Body of pancreas (tissue), 4 donors: ENCODE measurements at regions not wholly inside any gene's neighbourhood (a gene's known extent, or its start where the extent isn't known, plus 50 kb on each side); places are given as distances from the start of the nearest gene placed in this dataset.

Source experiments
- ATAC-seq: fragments of 150-250 bp; one replicate; pipeline ENCODE4 v1.9.1; 2016
- DNase-seq, 4 donors: peaks; one replicate each; pipeline ENCODE4 v3.0.0-alpha.2; 2019
- H3K27ac ChIP-seq, 4 donors: fragments of 200-600 bp; sonication (generic); 1 replicate in 3 of 4; 2 replicates in 1 of 4; pipeline versions ENCODE4 v1.5.1 to v1.6.1; 2016 to 2019; ENCODE audit warnings: mild to moderate bottlenecking in 1 of 4, mixed read lengths in 1 of 4, moderate library complexity in 1 of 4
- H3K27me3 ChIP-seq, 2 donors: fragments of 200-600 bp; sonication (generic); one replicate each; pipeline ENCODE4 v1.6.0; 2016; ENCODE audit warnings: mild to moderate bottlenecking in 1 of 2
- H3K36me3 ChIP-seq, 2 donors: fragments of 200-600 bp; sonication (generic); replicated peaks in 1 of 2; 2 replicates each; pipeline ENCODE4 v1.5.1; 2016; ENCODE audit warnings: low read depth in 2 of 2; ENCODE audit not compliant: insufficient read depth in 1 of 2
- H3K4me1 ChIP-seq: fragments of 200-600 bp; sonication (generic); one replicate; pipeline ENCODE4 v1.6.0; 2016
- H3K4me3 ChIP-seq, 2 donors: fragments of 200-600 bp; sonication (generic); 1 replicate in 1 of 2; 2 replicates in 1 of 2; pipeline ENCODE4 v1.5.1; 2016 to 2019
- H3K9me3 ChIP-seq, 3 donors: fragments of 200-600 bp; sonication (generic); 1 replicate in 2 of 3; 2 replicates in 1 of 3; pipeline ENCODE4 v1.5.1; 2016
- CTCF ChIP-seq, 7 experiments: fragments of 450-650 bp in 4 of 7; fragments of 200-600 bp in 3 of 7; sonication (generic) in 3 of 7; IDR thresholded peaks; one replicate each; pipeline ENCODE4 v1.5.1; 2016 to 2019; ENCODE audit warnings: antibody characterized with exemption in 7 of 7
- POLR2A ChIP-seq, 3 donors: fragments of 450-650 bp; IDR thresholded peaks; one replicate each; pipeline ENCODE4 v1.6.1; 2016; ENCODE audit warnings: antibody characterized with exemption in 3 of 3, mild to moderate bottlenecking in 2 of 3
- WGBS, 2 donors: methylation state at CpG; one replicate each; pipeline ENCODE4 v1.1.5; 2017; 5-methylcytosine and 5-hydroxymethylcytosine counted together
- intact Hi-C: fragments of 100-400 bp; cut with DNase I; formaldehyde crosslinking; loops from one replicate; pipeline ENCODE4 v1.15.1; 2023

DNA sequence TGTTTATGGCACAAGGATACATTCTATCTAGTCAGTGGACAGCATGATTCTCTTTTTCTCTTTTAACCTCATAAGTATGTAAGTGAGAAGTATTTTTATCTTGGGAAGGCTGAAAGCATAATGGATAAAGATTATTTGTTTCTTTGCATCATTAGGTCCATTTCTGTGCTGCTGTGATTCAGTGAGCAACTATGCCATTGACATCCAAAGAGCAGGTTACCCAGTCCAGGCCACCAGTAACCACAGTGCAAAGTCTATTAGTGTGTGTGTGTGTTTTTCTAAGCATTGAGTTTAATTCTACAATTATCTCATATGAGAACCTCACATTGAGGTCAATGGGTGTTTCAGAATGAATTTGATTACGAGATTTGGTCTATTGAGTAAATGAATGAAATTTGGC lies 158.8 kb upstream of the DACH1 start:
- DNase-seq: no peak
- TF ChIP-seq CTCF (IDR thresholded peaks at IDR 0.05) (no peak), POLR2A (IDR thresholded peaks at IDR 0.05) (no peak)

DNA sequence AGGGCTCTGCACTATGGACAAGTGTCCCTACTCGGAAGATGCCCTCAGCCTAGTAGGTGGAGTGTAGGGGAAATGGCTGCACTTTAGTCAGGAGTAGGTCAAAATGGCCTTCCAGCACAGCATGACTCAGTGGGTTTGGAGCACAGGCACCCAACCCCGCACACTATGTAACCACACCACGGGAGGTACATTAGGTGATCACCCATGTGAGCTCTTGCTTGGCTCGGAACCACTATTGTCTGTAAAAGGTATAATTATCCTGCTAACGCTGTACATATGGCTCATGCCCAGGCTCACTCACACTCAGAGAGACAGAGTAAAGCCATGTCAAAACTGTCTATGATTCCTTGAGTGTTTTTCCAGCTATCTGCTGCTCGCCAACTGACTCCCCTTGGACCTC lies 156.9 kb upstream of the DACH1 start:
- 88 to 89% methylated on average over 5 to 6 of the region's 6 CpGs for WGBS, 2 donors
- H3K4me3 ChIP-seq: no peak overlapping the region
- no peak overlapping the region for H3K27ac ChIP-seq
- no peaks in the 10 kb centered on the region for H3K36me3 ChIP-seq
- no peaks in the 10 kb centered on the region for H3K4me1 ChIP-seq
- DNase-seq (no peak), ATAC-seq (no peak)
- no peak for TF ChIP-seq POLR2A (IDR thresholded peaks at IDR 0.05)
- TF ChIP-seq CTCF (IDR thresholded peaks at IDR 0.05): no peak
- intact Hi-C loops: no loop called here
- H3K9me3 ChIP-seq: no peaks in the 10 kb centered on the region
- no peaks in the 10 kb centered on the region for H3K27me3 ChIP-seq

More for the DNA sequence above, 158.8 kb upstream of the DACH1 start:
- no peak overlapping the region for H3K4me3 ChIP-seq
- ATAC-seq: no peak
- H3K9me3 ChIP-seq: no peaks in the 10 kb centered on the region
- no peaks in the 10 kb centered on the region for H3K27me3 ChIP-seq
- no peaks in the 10 kb centered on the region for H3K4me1 ChIP-seq
- WGBS, 2 donors: 96 to 97% methylated on average over 1 of the region's 1 CpG
- no peaks in the 10 kb centered on the region for H3K36me3 ChIP-seq
- intact Hi-C loops: no loop called here
- H3K27ac ChIP-seq: no peak overlapping the region

- H3K9me3 ChIP-seq: no peaks in the 10 kb centered on the region
- H3K36me3 ChIP-seq: no peaks in the 10 kb centered on the region
- no peak for ATAC-seq
- H3K27ac ChIP-seq: no peak overlapping the region
- intact Hi-C loops: no loop called here
- H3K4me3 ChIP-seq: no peak overlapping the region
- no peaks in the 10 kb centered on the region for H3K4me1 ChIP-seq
- no peak for TF ChIP-seq CTCF (IDR thresholded peaks at IDR 0.05)
- no peak for TF ChIP-seq POLR2A (IDR thresholded peaks at IDR 0.05)
- no peaks in the 10 kb centered on the region for H3K27me3 ChIP-seq
- no peak for DNase-seq
Observed at GRCh38 chr13:72005455-72005854, 138.5 kb upstream of the DACH1 start.

DNA sequence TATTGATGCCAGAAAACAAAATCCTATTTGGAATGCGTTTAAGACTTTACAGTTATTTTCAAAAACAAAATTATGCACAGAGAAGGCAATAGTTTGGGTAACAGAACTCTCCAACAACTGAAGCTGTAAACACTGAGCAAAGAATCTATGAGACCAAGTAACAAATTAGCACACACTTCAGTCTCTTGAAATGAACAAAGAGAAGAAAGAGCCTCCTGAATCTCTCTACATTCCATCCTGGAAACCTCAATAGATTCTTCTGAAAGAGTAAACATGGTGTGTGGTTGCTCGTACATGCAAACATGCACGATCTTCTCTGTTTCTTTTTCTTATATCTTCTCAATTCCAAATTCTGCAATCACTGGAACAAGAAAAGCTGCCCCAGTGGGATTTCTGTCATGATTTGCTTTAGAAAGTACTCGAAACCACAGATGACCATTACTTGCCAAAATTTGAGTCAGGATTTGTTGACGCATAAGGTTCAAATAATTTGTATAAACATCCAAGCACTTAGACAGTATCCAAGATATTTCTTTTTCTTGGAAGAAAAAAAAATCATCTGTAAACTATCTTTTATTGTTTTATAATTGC lies 137.9 kb upstream of the DACH1 start:
- no peak overlapping the region for H3K27ac ChIP-seq
- H3K9me3 ChIP-seq: no peaks in the 10 kb centered on the region
- intact Hi-C loops: no loop called here
- ATAC-seq: no peak
- DNase-seq: no peak
- no peaks in the 10 kb centered on the region for H3K27me3 ChIP-seq
- no peaks in the 10 kb centered on the region for H3K36me3 ChIP-seq
- no peak overlapping the region for H3K4me3 ChIP-seq
- no peaks in the 10 kb centered on the region for H3K4me1 ChIP-seq
- 68 to 87% methylated on average over 5 of the region's 5 CpGs for WGBS, 2 donors
- TF ChIP-seq CTCF (IDR thresholded peaks at IDR 0.05) (no peak), POLR2A (IDR thresholded peaks at IDR 0.05) (no peak)

DNA sequence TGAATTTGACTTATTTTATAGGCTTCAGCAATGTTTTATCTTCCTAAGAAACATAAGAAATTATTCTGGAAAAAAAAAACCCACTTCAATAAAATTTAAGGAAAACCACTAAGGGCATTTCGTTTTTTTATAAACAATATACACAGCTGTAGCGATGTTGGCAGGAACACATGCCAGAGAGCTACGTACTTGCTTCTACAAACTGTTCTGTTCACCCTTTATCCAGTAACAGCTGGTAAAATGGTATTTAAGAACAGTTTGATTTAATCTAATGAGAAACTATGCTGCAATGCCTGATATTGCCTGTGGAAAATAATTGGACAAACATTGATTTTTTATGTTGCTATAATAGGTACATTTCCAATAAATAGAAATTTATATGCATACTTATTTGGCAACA lies 137.2 kb upstream of the DACH1 start:
- H3K27ac ChIP-seq: no peak overlapping the region
- ATAC-seq: no peak
- no peaks in the 10 kb centered on the region for H3K36me3 ChIP-seq
- no peaks in the 10 kb centered on the region for H3K4me1 ChIP-seq
- H3K4me3 ChIP-seq: no peak overlapping the region
- WGBS, 2 donors: 54 to 67% methylated on average over 3 of the region's 3 CpGs
- H3K9me3 ChIP-seq: no peaks in the 10 kb centered on the region
- intact Hi-C loops: no loop called here
- no peak for DNase-seq
- TF ChIP-seq CTCF (IDR thresholded peaks at IDR 0.05) (no peak), POLR2A (IDR thresholded peaks at IDR 0.05) (no peak)
- H3K27me3 ChIP-seq: no peaks in the 10 kb centered on the region
